MG63 (cell line): ENCODE measurements at regions not wholly inside any gene's neighbourhood (a gene's known extent, or its start where the extent isn't known, plus 50 kb on each side); places are given as distances from the start of the nearest gene placed in this dataset.

Experiments
- DNase-seq: peaks from one replicate; pipeline ENCODE4 v3.0.0-alpha.2; 2020
- H3K27me3 ChIP-seq: fragments of 250-450 bp; sonication (Bioruptor Pico); 2 replicates; pipeline ENCODE4 v1.5.1; 2020; ENCODE audit warnings: mild to moderate bottlenecking, moderate library complexity
- H3K36me3 ChIP-seq: fragments of 250-450 bp; sonication (Bioruptor Pico); 2 replicates; pipeline ENCODE4 v1.5.1; 2020; ENCODE audit warnings: mild to moderate bottlenecking, moderate library complexity
- H3K4me3 ChIP-seq: fragments of 250-450 bp; sonication (Bioruptor Pico); 2 replicates; pipeline ENCODE4 v1.5.1; 2020; ENCODE audit warnings: mild to moderate bottlenecking, moderate library complexity
- H3K9me3 ChIP-seq: fragments of 250-450 bp; sonication (Bioruptor Pico); 2 replicates; pipeline ENCODE4 v1.5.1; 2020; ENCODE audit warnings: mild to moderate bottlenecking, moderate library complexity

- H3K9me3 ChIP-seq = no peaks in the 10 kb centered on the region
- no peak for DNase-seq
- H3K4me3 ChIP-seq = no peak overlapping the region
- no peaks in the 10 kb centered on the region for H3K27me3 ChIP-seq
- H3K36me3 ChIP-seq = no peaks in the 10 kb centered on the region
Measured at GRCh38 chr3:111385971-111386495, 156.0 kb upstream of the CD96 start.

DNA sequence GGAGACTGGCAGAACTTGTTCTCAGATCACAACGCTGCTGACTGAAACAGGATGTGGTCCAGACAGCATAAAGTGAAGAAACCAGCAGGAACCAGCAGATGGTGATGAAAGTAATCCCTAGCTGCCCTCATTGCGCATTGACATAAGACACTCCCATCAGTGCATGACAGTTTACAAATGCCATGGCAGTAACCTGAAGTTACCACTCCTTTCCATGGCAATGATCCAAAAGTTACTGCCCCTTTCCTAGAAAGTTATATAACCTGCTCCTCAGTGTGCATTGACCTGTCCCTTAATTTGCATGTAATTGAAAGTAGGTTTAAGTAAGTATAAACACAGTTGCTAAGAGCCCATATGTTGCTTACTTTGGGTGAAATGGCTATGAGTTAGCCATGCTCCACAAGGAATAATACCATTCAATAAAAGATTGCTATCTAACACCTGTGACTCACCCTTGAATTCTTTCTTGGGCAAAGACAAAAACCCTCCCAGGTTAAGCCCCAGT, 149.1 kb upstream of the CD96 start:
- H3K36me3 ChIP-seq = no peaks in the 10 kb centered on the region
- H3K4me3 ChIP-seq = no peak overlapping the region
- no peak for DNase-seq
- H3K27me3 ChIP-seq = no peaks in the 10 kb centered on the region
- no peaks in the 10 kb centered on the region for H3K9me3 ChIP-seq

DNA sequence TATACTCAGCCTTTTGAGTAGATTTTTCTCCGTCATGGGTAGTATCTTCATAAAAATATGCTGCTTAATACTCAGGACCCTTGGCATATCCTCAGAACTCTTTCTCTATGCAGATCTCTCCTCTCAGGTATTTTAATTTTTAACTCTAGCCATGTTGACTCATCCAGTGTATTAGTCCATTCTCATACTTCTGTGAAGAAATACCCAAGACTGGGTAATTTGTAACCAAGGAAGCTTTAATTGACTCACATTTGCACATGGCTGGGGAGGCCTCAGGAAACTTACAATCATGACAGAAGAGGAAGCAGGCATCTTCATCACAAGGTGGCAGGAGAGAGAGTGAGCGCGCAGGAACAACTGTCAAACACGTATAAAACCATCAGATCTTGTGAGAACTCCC, 129.3 kb upstream of the CD96 start:
- DNase-seq = no peak
- Histone ChIP-seq H3K27me3 (0 out of 2 replicates have a peak, but pooled peaks cover 8% of the 10 kb centered on the region), H3K9me3 (no peaks in the 10 kb centered on the region), H3K36me3 (no peaks in the 10 kb centered on the region), H3K4me3 (no peak overlapping the region)

- H3K9me3 ChIP-seq = no peaks in the 10 kb centered on the region
- H3K36me3 ChIP-seq = no peaks in the 10 kb centered on the region
- H3K4me3 ChIP-seq = no peak overlapping the region
- H3K27me3 ChIP-seq = 0 out of 2 replicates have a peak, but pooled peaks cover 8% of the 10 kb centered on the region
- DNase-seq = no peak
Measured at GRCh38 chr3:111414531-111414930, 127.5 kb upstream of the CD96 start.

GRCh38 chr3:111415018-111415417, 127.0 kb upstream of the CD96 start:
- no peak overlapping the region for H3K4me3 ChIP-seq
- no peaks in the 10 kb centered on the region for H3K36me3 ChIP-seq
- 0 out of 2 replicates have a peak, but pooled peaks cover 8% of the 10 kb centered on the region for H3K27me3 ChIP-seq
- no peaks in the 10 kb centered on the region for H3K9me3 ChIP-seq
- no peak for DNase-seq

DNA sequence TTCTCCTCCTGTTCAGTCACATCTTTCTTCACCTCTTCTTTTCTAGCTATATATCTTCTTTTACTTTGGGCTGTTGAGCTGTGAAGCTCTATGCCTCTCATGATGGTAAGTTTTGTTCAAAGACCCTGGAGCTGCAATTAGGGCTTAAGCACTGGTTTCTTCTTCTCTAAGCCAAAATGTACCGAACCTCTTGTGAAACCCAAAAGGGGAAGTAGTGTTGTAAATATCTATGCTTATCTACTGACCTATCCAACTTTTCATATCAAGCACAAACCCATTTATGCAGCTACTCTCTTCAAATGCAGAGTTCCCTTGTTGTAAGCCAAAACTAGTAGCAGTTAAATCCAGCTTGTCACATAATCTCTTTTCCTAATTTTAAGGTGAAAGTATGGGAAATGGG, 123.6 kb upstream of the CD96 start:
- Histone ChIP-seq H3K27me3 (0 out of 2 replicates have a peak, but pooled peaks cover 8% of the 10 kb centered on the region), H3K36me3 (no peaks in the 10 kb centered on the region), H3K4me3 (no peak overlapping the region), H3K9me3 (no peaks in the 10 kb centered on the region; the same call in 1 of the 2 replicates)
- no peak for DNase-seq

DNA sequence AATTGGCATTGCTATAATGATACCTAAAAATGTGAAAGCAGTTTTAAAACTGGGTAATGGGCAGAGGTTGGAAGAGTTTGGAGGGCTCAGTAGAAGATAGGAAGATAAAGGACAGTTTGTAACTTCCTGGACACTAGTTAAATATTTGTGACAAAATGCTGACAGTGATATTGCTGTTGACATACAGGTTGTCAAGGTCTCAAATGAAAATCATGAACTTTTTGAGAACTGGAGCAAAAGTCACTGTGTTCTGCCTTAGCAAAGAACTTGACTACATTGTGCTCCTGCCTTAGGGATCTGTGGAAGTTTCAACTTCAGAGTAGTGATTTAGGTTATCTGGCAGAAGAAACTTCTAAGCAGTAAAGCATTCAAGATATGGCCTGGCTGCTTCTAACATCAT, 113.7 kb upstream of the CD96 start:
- Histone ChIP-seq H3K27me3 (no peaks in the 10 kb centered on the region), H3K36me3 (no peaks in the 10 kb centered on the region), H3K4me3 (no peak overlapping the region), H3K9me3 (no peaks in the 10 kb centered on the region)
- no peak for DNase-seq

- H3K36me3 ChIP-seq = no peaks in the 10 kb centered on the region
- no peaks in the 10 kb centered on the region for H3K9me3 ChIP-seq
- no peak for DNase-seq
- H3K4me3 ChIP-seq = no peak overlapping the region
- no peaks in the 10 kb centered on the region for H3K27me3 ChIP-seq
Measured at GRCh38 chr3:111434941-111435622, 106.9 kb upstream of the CD96 start.

DNA sequence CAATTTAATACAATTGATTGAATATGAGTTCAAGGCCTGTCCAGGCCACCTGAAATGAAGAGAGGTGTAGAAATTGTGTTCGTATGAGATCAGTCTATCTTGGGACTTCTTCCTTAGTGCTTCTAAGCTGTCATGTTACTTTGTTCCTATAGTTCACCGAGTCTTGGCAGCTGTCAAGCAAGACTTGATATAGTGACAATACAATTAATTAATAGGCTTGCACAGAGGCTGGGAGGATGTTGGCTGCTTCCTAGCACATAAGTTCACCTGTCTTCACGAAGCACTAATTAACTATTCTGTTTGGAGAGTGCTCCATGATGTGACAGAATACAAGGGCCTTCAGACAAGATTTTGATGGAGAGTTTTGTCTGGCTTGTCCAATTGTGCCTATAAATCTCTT, 103.7 kb upstream of the CD96 start:
- H3K27me3 ChIP-seq = no peaks in the 10 kb centered on the region

DNA sequence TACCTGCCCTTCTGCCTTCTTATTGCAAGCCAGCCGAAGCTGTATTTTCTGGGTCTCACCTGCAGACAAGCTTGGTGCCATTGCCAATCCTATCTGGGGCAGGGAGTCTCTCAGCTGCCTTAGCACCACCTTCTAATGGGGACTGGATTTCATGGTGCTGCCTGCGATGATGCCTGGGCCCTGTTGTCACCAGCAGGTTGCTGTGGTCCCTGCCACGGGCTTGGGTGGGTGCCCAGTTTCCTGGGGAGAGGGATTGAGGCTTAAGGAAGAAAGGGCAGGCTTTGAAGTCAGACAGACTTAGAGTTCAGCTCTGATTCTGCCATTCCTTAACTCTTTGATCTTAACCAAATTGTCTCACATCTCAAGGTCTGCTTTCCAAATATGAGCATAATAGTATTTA, 87.4 kb upstream of the CD96 start:
- Histone ChIP-seq H3K36me3 (no peaks in the 10 kb centered on the region), H3K4me3 (no peak overlapping the region), H3K27me3 (no peaks in the 10 kb centered on the region), H3K9me3 (no peaks in the 10 kb centered on the region)
- no peak for DNase-seq

More for the DNA sequence above, 103.7 kb upstream of the CD96 start:
- H3K36me3 ChIP-seq = no peaks in the 10 kb centered on the region
- no peak overlapping the region for H3K4me3 ChIP-seq
- H3K9me3 ChIP-seq = no peaks in the 10 kb centered on the region
- no peak for DNase-seq

DNA sequence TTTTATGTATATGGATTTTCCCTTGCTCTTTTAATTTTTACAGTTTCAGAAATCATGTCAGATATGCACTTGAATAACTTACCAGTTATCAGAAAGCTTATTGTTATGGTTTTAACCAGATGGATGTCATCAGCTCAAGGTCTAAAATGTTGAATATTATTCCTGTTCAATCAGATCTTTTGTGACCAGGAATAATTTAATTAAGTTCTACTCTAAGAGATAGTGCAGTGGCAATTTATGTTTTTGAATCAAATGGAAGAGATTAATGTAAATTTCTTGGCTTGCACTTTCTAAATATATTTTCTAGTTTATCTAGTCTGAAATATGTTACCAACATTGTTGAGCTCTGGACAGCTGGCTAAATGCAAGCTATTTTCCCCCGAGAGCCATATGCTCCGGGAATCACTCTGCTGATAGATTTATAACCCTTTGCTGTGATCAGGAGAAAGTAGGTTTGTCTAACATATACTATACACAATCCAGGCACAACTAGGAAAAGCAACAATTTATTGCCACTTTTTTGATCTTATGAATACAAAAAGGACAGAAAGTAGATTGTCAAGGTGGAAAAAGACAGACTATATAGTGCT, 76.8 kb upstream of the CD96 start:
- Histone ChIP-seq H3K36me3 (no peaks in the 10 kb centered on the region), H3K4me3 (no peak overlapping the region), H3K27me3 (peaks cover 11% of the 10 kb centered on the region), H3K9me3 (no peaks in the 10 kb centered on the region)
- DNase-seq = no peak

- peaks cover 12% of the 10 kb centered on the region; the same call in 1 of the 2 replicates for H3K27me3 ChIP-seq
- H3K36me3 ChIP-seq = no peaks in the 10 kb centered on the region
- no peak overlapping the region for H3K4me3 ChIP-seq
- no peak for DNase-seq
- H3K9me3 ChIP-seq = peaks cover 3% of the 10 kb centered on the region
Measured at GRCh38 chr3:111470032-111470431, 72.0 kb upstream of the CD96 start.

GRCh38 chr3:111471831-111472230, 70.2 kb upstream of the CD96 start:
- Histone ChIP-seq H3K27me3 (peaks cover 7% of the 10 kb centered on the region; the same call in 1 of the 2 replicates), H3K36me3 (no peaks in the 10 kb centered on the region), H3K9me3 (peaks cover 3% of the 10 kb centered on the region), H3K4me3 (no peak overlapping the region)
- DNase-seq = no peak

DNA sequence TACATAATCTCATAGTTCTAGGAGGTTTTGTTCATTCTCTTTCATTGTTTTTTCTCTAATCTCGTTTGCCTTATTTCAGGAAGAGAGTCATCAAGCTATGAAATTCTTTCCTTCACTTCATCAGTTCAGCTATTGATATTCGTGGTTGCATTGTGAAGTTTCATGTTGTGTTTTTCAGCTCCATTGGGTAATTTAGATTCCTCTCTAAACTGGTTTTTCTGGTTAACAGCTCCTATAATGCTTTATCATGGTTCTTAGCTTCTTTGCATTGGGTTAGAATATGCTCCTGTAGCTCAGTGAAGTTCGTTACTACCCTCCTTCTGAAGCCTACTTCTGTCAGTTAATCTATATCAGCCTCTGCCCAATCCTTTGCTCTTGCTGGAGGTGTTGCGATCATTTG, 69.4 kb upstream of the CD96 start:
- no peak for DNase-seq
- peaks cover 5% of the 10 kb centered on the region; the same call in 1 of the 2 replicates for H3K27me3 ChIP-seq
- H3K4me3 ChIP-seq = no peak overlapping the region
- H3K9me3 ChIP-seq = peaks cover 3% of the 10 kb centered on the region
- H3K36me3 ChIP-seq = no peaks in the 10 kb centered on the region

GRCh38 chr3:111473550-111473949, 68.4 kb upstream of the CD96 start:
- peaks cover 6% of the 10 kb centered on the region; the same call in 1 of the 2 replicates for H3K27me3 ChIP-seq
- DNase-seq = no peak
- H3K9me3 ChIP-seq = peaks cover 3% of the 10 kb centered on the region
- no peaks in the 10 kb centered on the region for H3K36me3 ChIP-seq
- no peak overlapping the region for H3K4me3 ChIP-seq

DNA sequence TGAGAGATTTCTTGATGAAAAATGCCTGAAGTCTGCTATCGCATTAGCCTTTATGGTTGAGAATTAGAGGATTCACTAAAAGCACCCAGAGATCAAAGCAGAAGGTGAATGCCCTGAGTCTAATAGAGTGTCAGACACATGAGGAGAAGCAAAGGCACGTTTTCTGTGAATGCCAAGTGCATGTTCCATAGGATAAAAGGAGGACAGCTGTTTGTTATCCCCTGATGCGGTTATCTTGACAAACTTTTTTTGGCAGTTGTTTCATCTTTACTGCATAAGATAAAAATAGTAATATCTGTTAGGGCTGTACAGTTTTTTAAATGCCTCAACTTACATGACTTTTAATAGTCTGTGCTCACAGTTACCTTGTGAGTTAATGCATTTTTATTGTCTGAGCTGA, 65.3 kb upstream of the CD96 start:
- no peak for DNase-seq
- peaks cover 4% of the 10 kb centered on the region; the same call in 1 of the 2 replicates for H3K27me3 ChIP-seq
- no peaks in the 10 kb centered on the region for H3K36me3 ChIP-seq
- H3K4me3 ChIP-seq = no peak overlapping the region
- H3K9me3 ChIP-seq = no peaks in the 10 kb centered on the region; the same call in 1 of the 2 replicates

DNA sequence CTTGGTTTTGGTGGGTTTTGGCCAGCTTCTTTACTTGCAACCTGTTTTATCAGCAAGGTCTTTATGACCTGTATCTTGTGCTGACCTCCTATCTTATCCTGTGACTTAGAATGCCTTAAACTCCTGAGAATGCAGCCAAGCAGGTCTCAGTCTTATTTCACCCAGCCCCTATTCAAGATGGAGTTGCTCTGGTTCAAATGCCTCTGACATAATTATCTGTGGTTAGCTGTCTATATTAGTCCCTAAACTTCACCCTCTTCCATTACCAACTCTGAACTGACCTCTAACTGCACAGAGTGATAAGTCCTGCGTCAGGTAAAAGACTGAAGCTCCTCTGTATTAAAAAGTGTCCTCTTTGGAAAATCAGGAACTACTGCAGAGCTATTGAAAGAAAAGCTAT, 61.9 kb upstream of the CD96 start:
- H3K27me3 ChIP-seq = peaks cover 4% of the 10 kb centered on the region; the same call in 1 of the 2 replicates
- H3K36me3 ChIP-seq = no peaks in the 10 kb centered on the region
- DNase-seq = no peak
- H3K9me3 ChIP-seq = no peaks in the 10 kb centered on the region
- no peak overlapping the region for H3K4me3 ChIP-seq

DNA sequence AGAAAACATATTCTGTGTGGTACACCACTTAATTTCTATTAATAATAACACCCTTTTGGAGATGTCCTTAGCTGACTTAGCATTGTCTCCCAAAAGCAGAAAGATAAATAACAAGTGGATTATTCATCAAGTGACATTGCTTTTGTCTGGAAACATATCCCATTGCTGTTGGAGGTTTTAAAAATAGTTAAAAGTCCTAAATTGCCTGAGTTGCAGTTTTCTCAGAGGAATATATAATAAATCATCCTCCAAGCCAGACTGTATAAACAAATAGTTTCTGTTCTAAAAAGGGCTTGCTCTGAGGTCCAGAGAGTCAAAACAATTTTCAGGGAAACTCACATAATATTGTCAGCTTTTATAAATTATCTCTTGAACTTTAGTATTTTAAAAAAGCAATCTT, 60.4 kb upstream of the CD96 start:
- Histone ChIP-seq H3K9me3 (no peaks in the 10 kb centered on the region), H3K36me3 (no peaks in the 10 kb centered on the region), H3K27me3 (peaks cover 4% of the 10 kb centered on the region; the same call in 1 of the 2 replicates), H3K4me3 (no peak overlapping the region)
- no peak for DNase-seq
